Activated T-helper 1 cell treated with anti-CD3 and anti-CD28 coated beads, Interleukin-2, amount 50 U/mL, for 16 hours (primary cell): ENCODE measurements at regions not wholly inside any gene's neighbourhood (a gene's known extent, or its start where the extent isn't known, plus 50 kb on each side); places are given as distances from the start of the nearest gene placed in this dataset.

Experiments used
- DNase-seq, 2 donors: peaks; one replicate each; pipeline ENCODE4 v3.0.0-alpha.2; 2020; ENCODE audit warnings: low read depth in 1 of 2, low spot score in 1 of 2

GRCh38 chr3:59698091-59698490 lies 648.3 kb upstream of the CFAP20DC start:
- no peak for DNase-seq

GRCh38 chr3:59696783-59697182 lies 647.0 kb upstream of the CFAP20DC start:
- DNase-seq = no peak

GRCh38 chr3:59695860-59696259 lies 646.0 kb upstream of the CFAP20DC start:
- DNase-seq = no peak

GRCh38 chr3:59692117-59692516 lies 642.3 kb upstream of the CFAP20DC start:
- DNase-seq = no peak

- DNase-seq = no peak
Measured at GRCh38 chr3:59690886-59691285, 641.1 kb upstream of the CFAP20DC start.

GRCh38 chr3:59688636-59689035 lies 638.8 kb upstream of the CFAP20DC start:
- DNase-seq = no peak

- DNase-seq = no peak
Measured at GRCh38 chr3:59685432-59685831, 635.6 kb upstream of the CFAP20DC start.

GRCh38 chr3:59684766-59685165 lies 634.9 kb upstream of the CFAP20DC start:
- no peak for DNase-seq

GRCh38 chr3:59680919-59681318 lies 631.1 kb upstream of the CFAP20DC start:
- no peak for DNase-seq

GRCh38 chr3:59677747-59678702 lies 628.2 kb upstream of the CFAP20DC start:
- DNase-seq = no peak

- no peak for DNase-seq
Measured at GRCh38 chr3:59675495-59675894, 625.7 kb upstream of the CFAP20DC start.

- no peak for DNase-seq
Measured at GRCh38 chr3:59663076-59663850, 613.4 kb upstream of the CFAP20DC start.

- no peak for DNase-seq
Measured at GRCh38 chr3:59660852-59661625, 611.2 kb upstream of the CFAP20DC start.

- DNase-seq = no peak
Measured at GRCh38 chr3:59660376-59660775, 610.6 kb upstream of the CFAP20DC start.

- DNase-seq = no peak
Measured at GRCh38 chr3:59659755-59660154, 609.9 kb upstream of the CFAP20DC start.

- DNase-seq = no peak
Measured at GRCh38 chr3:59658866-59659265, 609.0 kb upstream of the CFAP20DC start.

GRCh38 chr3:59658274-59658673 lies 608.4 kb upstream of the CFAP20DC start:
- no peak for DNase-seq

GRCh38 chr3:59655418-59656015 lies 605.7 kb upstream of the CFAP20DC start:
- DNase-seq = no peak

GRCh38 chr3:59654480-59655417 lies 604.9 kb upstream of the CFAP20DC start:
- no peak for DNase-seq

- no peak for DNase-seq
Measured at GRCh38 chr3:59654123-59654479, 604.3 kb upstream of the CFAP20DC start.
